Mesendoderm (in vitro differentiated cells): ENCODE measurements at regions not wholly inside any gene's neighbourhood (a gene's known extent, or its start where the extent isn't known, plus 50 kb on each side); places are given as distances from the start of the nearest gene placed in this dataset.
"Not testable (repeated sequence)": the region's sequence is repeated elsewhere in the genome, so short reads cannot be mapped to it uniquely, and the experiment has no call there.

Experiments
- DNase-seq: peaks from one replicate; pipeline ENCODE4 v3.0.0; 2013
- H2AK5ac ChIP-seq: 2 replicates; pipeline ENCODE4 v1.6.1; 2013; ENCODE audit warnings: low read length, inconsistent platforms
- H2BK120ac ChIP-seq: 2 replicates; pipeline ENCODE4 v1.6.1; 2013; ENCODE audit warnings: low read depth, mild to moderate bottlenecking, low read length, moderate library complexity, mixed read lengths
- H2BK15ac ChIP-seq: replicated peaks from 2 replicates; pipeline ENCODE4 v1.6.1; 2013; ENCODE audit warnings: low read depth, mild to moderate bottlenecking, moderate library complexity
- H2BK5ac ChIP-seq: 2 replicates; pipeline ENCODE4 v1.6.1; 2013; ENCODE audit warnings: low read length, inconsistent platforms
- H3K18ac ChIP-seq: 2 replicates; pipeline ENCODE4 v1.6.1; 2013; ENCODE audit warnings: mild to moderate bottlenecking, low read length, mixed read lengths
- H3K23ac ChIP-seq: one replicate; pipeline ENCODE4 v1.6.1; 2013; ENCODE audit warnings: low read length
- H3K27ac ChIP-seq: 2 replicates; pipeline ENCODE4 v1.5.1; 2013; ENCODE audit warnings: low read depth, mild to moderate bottlenecking, inconsistent platforms, low read length, moderate library complexity
- H3K27me3 ChIP-seq: 2 replicates; pipeline ENCODE4 v1.6.1; 2013; ENCODE audit warnings: low read length, control low read depth, mild to moderate bottlenecking, inconsistent platforms; ENCODE audit not compliant: insufficient read depth, poor library complexity
- H3K36me3 ChIP-seq: 2 replicates; pipeline ENCODE4 v1.6.1; 2013; ENCODE audit warnings: low read length, inconsistent platforms; ENCODE audit not compliant: control insufficient read depth, insufficient read depth
- H3K4ac ChIP-seq: one replicate; pipeline ENCODE4 v1.6.1; 2013; ENCODE audit warnings: low read depth, mild to moderate bottlenecking, low read length, moderate library complexity
- H3K4me1 ChIP-seq: 2 replicates; pipeline ENCODE4 v1.6.1; 2013; ENCODE audit warnings: low read depth, low read length, inconsistent platforms; ENCODE audit not compliant: control insufficient read depth
- H3K4me2 ChIP-seq: 2 replicates; pipeline ENCODE4 v1.6.1; 2013; ENCODE audit warnings: low read length
- H3K4me3 ChIP-seq: 2 replicates; pipeline ENCODE4 v1.5.1; 2013; ENCODE audit warnings: mild to moderate bottlenecking, low read length
- H3K56ac ChIP-seq: one replicate; pipeline ENCODE4 v1.6.1; 2013; ENCODE audit warnings: low read length
- H3K79me1 ChIP-seq: 2 replicates; pipeline ENCODE4 v1.6.1; 2013; ENCODE audit warnings: low read length, inconsistent platforms
- H3K79me2 ChIP-seq: 2 replicates; pipeline ENCODE4 v1.6.1; 2013; ENCODE audit warnings: mild to moderate bottlenecking, low read length; ENCODE audit not compliant: control insufficient read depth, insufficient read depth
- H3K9ac ChIP-seq: 2 replicates; pipeline ENCODE4 v1.6.1; 2013; ENCODE audit warnings: low read length, inconsistent platforms
- H4K5ac ChIP-seq: one replicate; pipeline ENCODE4 v1.6.1; 2013; ENCODE audit warnings: low read length
- H4K8ac ChIP-seq: one replicate; pipeline ENCODE4 v1.6.1; 2013; ENCODE audit warnings: low read depth, mild to moderate bottlenecking, control low read depth, low read length, moderate library complexity
- WGBS: extraction: QIAGEN DNeasy Blood & Tissue Kit; methylation state at CpG from one replicate; pipeline ENCODE4 v1.1.7; 2013; ENCODE audit warnings: low lambda C conversion rate, missing lambda C conversion rate; ENCODE audit not compliant: insufficient coverage; ENCODE audit errors: extremely low coverage; 5-methylcytosine and 5-hydroxymethylcytosine counted together

DNA sequence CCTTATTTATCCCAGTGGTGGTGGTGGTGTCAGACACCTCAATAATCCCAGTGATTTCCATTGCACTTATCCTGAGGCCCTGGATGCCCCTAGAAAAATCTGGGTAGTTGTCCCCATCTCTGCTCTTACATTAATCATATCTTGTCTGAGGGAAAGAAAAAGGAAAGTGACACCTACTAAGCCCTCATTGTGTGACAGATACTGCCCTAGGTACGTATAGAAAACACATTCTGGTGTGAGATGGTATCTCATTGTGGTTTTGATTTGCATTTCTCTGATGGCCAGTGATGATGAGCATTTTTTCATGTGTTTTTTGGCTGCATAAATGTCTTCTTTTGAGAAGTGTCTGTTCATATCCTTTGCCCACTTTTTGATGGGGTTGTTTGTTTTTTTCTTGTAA, 162.6 kb upstream of the JADE1 start:
- peak overlapping the region; percentile 82 for H3K27ac ChIP-seq
- no CpG with 5 or more reads among the region's 1 CpG for WGBS

DNA sequence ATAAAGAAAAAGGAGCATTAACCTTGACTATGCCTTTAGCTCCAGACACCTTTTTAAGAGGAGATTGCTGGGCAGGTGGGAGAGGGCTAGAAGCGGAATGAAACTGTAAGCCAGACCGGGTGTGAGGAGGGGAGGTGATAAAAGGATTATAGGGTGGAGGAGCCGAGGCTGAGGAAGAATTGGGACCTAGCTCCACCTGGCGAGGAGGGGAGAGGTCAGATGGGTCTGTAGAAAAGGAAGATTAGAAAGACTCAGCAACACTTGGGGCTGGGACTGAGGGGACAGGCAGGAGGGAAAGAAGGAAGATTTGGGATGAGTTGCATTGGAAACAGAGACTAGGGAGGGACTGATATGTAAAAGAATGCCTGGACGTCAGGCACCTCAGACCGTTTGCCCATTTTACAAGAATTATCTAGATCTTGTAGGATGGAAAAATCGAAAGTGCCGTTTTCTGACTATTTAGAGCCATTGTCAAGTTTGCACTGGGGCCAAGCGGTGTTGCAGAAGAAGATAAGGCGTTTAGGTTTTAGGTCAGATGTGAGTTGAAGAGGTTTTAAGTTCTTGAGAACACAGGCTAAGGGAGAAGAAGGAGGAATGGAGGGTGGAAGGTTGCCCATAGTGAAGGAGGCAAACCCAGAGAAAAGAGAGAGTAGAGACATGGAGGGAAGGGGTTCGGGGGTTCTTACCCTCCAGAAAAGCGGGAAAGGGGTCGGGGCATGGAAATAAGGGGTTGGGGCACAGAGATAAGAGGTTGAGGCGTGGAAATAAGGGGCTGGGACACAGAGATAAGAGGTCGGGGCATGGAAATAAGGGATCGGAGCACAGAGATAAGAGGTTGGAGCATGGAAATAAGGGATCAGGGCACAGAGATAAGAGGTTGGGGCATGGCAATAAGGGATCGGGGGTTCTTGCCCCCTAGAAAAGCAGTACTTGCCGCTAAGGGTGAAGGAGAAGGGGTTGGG, 164.5 kb upstream of the JADE1 start:
- not testable (repeated sequence) for H3K36me3 ChIP-seq, H3K79me2 ChIP-seq, H2AK5ac ChIP-seq, H4K8ac ChIP-seq, H3K4ac ChIP-seq, H3K4me2 ChIP-seq, H2BK15ac ChIP-seq, H3K4me1 ChIP-seq, H3K27ac ChIP-seq, H3K23ac ChIP-seq, H4K5ac ChIP-seq, H3K18ac ChIP-seq, H3K27me3 ChIP-seq, H3K56ac ChIP-seq, H2BK5ac ChIP-seq, H3K4me3 ChIP-seq, H3K9ac ChIP-seq, H3K79me1 ChIP-seq
- no CpG with 5 or more reads among the region's 18 CpGs for WGBS
- H2BK120ac ChIP-seq: peak overlapping the region; percentile 61
- DNase-seq: peak; percentile 59

More for the DNA sequence above, 162.6 kb upstream of the JADE1 start:
- H3K79me2 ChIP-seq, H4K8ac ChIP-seq, H3K4me2 ChIP-seq, H4K5ac ChIP-seq, H3K23ac ChIP-seq, DNase-seq, H3K4me1 ChIP-seq, H3K27me3 ChIP-seq, H3K4me3 ChIP-seq, H2AK5ac ChIP-seq, H3K79me1 ChIP-seq, H2BK15ac ChIP-seq, H2BK5ac ChIP-seq, H3K56ac ChIP-seq, H3K36me3 ChIP-seq, H3K9ac ChIP-seq: not testable (repeated sequence)
- Histone ChIP-seq H3K4ac (peak overlapping the region; percentile 55), H3K18ac (peak overlapping the region; percentile 7), H2BK120ac (peak overlapping the region; percentile 28)

DNA sequence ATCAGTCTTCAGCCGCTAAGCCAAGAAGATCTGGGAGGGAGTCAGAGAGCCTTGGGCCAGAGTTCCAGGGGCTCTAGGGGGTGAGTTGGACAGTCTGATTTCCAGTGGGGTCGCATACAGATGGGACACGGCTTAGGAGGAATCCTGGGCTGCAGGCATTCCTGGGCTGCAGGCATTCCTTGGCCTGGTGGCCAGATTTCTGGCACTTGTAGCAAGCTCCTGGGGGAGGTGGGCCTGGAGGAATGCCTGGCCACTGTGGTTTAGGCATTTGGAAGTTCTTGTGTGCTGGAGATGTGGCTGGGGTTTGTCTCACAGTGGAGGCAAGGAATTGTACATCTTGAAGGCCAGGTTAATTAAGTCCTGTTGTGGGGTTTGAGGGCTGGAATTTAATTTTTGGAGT, 165.4 kb upstream of the JADE1 start:
- WGBS: no CpG with 5 or more reads among the region's 3 CpGs
- not testable (repeated sequence) for H2AK5ac ChIP-seq, H4K8ac ChIP-seq, H3K4me1 ChIP-seq, H3K27me3 ChIP-seq, H3K79me1 ChIP-seq, H3K4ac ChIP-seq, H2BK15ac ChIP-seq, H3K23ac ChIP-seq, H3K4me2 ChIP-seq, H3K56ac ChIP-seq, H3K36me3 ChIP-seq, H3K79me2 ChIP-seq, H2BK5ac ChIP-seq, H3K4me3 ChIP-seq, H2BK120ac ChIP-seq, H3K27ac ChIP-seq, H4K5ac ChIP-seq, H3K9ac ChIP-seq
- peak; percentile 27 for DNase-seq
- peak overlapping the region; percentile 68 for H3K18ac ChIP-seq

DNA sequence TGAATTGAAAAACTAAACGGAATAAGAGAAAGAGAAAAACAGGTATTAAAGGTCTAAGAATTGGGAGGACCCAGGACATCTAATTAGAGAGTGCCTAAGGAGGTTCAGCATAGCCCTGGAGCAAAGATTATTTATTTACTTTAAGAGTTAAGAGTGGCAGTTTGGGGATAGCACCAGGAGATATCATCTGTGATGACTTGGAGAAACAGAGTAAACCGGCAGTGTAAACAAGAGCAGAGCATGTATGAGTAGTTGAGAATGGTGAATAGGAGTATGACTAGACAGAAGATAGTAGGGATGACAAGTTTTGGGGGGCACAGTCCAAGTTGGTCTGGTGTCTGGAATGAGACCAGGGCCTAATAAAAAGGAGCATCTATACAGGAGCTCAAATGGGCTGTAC, 167.9 kb upstream of the JADE1 start:
- WGBS: no CpG with 5 or more reads among the region's 2 CpGs
- not testable (repeated sequence) for H3K79me1 ChIP-seq, H3K4me3 ChIP-seq, H3K4me1 ChIP-seq, DNase-seq, H4K5ac ChIP-seq, H3K27me3 ChIP-seq, H2AK5ac ChIP-seq, H3K18ac ChIP-seq, H3K36me3 ChIP-seq, H3K4ac ChIP-seq, H3K56ac ChIP-seq, H2BK120ac ChIP-seq, H3K4me2 ChIP-seq, H3K27ac ChIP-seq, H4K8ac ChIP-seq, H3K23ac ChIP-seq, H2BK15ac ChIP-seq, H3K79me2 ChIP-seq, H2BK5ac ChIP-seq, H3K9ac ChIP-seq

DNA sequence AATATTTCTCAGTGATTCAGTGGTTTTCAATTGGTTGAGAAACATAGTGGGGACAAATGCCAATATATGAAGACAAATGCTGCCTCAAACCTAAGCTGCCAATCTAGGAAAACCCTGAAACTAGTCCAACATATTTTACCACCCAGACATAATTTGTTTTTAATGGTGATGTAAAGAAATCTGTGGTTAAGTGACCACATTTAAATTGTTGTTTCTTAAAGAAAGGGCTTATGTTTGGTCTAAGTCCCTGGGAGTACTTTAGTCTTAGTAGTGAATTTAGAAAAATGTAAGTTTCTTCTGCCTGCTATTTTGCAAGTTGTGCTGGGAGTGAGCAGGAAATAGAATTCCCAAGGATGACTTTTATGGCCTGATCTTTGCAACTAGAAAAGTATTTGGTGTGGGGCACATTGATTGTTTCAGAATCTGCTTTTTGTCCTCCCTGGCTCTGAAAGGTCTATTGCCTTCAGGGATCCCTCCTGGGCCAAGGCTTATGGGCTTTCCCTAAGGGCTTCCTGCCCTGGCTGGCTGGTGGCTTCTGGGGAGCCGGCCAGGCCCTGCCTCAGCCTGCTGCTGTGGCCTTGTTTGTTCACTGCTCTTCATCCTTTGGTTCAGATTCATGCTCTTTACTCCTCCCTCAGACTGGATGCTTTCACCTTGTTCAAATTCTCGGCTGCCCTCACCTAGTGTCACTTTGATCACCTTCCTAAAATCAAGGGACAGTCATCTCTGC, 169.8 kb upstream of the JADE1 start:
- peak; percentile 34 for DNase-seq
- H3K9ac ChIP-seq: no peak overlapping the region
- no peak overlapping the region for H3K4me3 ChIP-seq
- H3K79me1 ChIP-seq: no peaks in the 10 kb centered on the region
- peak overlapping the region; percentile 39 for H3K27ac ChIP-seq
- H3K4me1 ChIP-seq: peaks cover 10% of the 10 kb centered on the region
- no peak overlapping the region for H3K23ac ChIP-seq
- H3K4me2 ChIP-seq: no peak overlapping the region
- peak overlapping the region; percentile 65 for H3K56ac ChIP-seq
- H4K8ac ChIP-seq: no peak overlapping the region
- H4K5ac ChIP-seq: no peak overlapping the region
- H3K36me3 ChIP-seq: no peaks in the 10 kb centered on the region
- H2BK120ac ChIP-seq: no peak overlapping the region
- no CpG with 5 or more reads among the region's 2 CpGs for WGBS
- peak overlapping the region; percentile 1 for H3K18ac ChIP-seq
- H2BK15ac ChIP-seq: no peak overlapping the region
- no peak overlapping the region for H2BK5ac ChIP-seq
- H3K27me3 ChIP-seq: no peaks in the 10 kb centered on the region
- H3K79me2 ChIP-seq: no peaks in the 10 kb centered on the region
- no peak overlapping the region for H2AK5ac ChIP-seq
- peak overlapping the region; percentile 79 for H3K4ac ChIP-seq
